GM19452 (cell line): ENCODE measurements at regions not wholly inside any gene's neighbourhood (a gene's known extent, or its start where the extent isn't known, plus 50 kb on each side); places are given as distances from the start of the nearest gene placed in this dataset.
A peak's percentile ranks its signal among the peaks of the same experiment; 100 is the strongest.

ENCODE experiments used
- ATAC-seq: cut with Tn5 transposase; IDR thresholded peaks from one replicate; pipeline ENCODE4 v1.9.1; 2021; ENCODE audit not compliant: unreplicated experiment

GRCh38 chr2:188199716-188200128 lies 92.0 kb upstream of the GULP1 start:
- no peak for ATAC-seq

GRCh38 chr2:188201639-188202038 lies 90.0 kb upstream of the GULP1 start:
- ATAC-seq: no peak

GRCh38 chr2:188202777-188203176 lies 88.9 kb upstream of the GULP1 start:
- ATAC-seq: no peak

- no peak for ATAC-seq
Measured at GRCh38 chr2:188203776-188204175, 87.9 kb upstream of the GULP1 start.

GRCh38 chr2:188204824-188205223 lies 86.8 kb upstream of the GULP1 start:
- no peak for ATAC-seq

- no peak for ATAC-seq
Measured at GRCh38 chr2:188207554-188207953, 84.1 kb upstream of the GULP1 start.

GRCh38 chr2:188209218-188209617 lies 82.5 kb upstream of the GULP1 start:
- ATAC-seq: no peak

GRCh38 chr2:188217264-188217663 lies 74.4 kb upstream of the GULP1 start:
- no peak for ATAC-seq

GRCh38 chr2:188219541-188219940 lies 72.1 kb upstream of the GULP1 start:
- ATAC-seq: no peak

GRCh38 chr2:188220535-188220934 lies 71.1 kb upstream of the GULP1 start:
- ATAC-seq: no peak

- ATAC-seq: no peak
Measured at GRCh38 chr2:188227713-188228112, 64.0 kb upstream of the GULP1 start.

- ATAC-seq: peak; percentile 78
Measured at GRCh38 chr2:188235364-188235763, 56.3 kb upstream of the GULP1 start.

GRCh38 chr2:188238386-188238785 lies 53.3 kb upstream of the GULP1 start:
- no peak for ATAC-seq
